RWPE1 (cell line): ENCODE measurements at regions not wholly inside any gene's neighbourhood (a gene's known extent, or its start where the extent isn't known, plus 50 kb on each side); places are given as distances from the start of the nearest gene placed in this dataset.
"Not testable (repeated sequence)": the region's sequence is repeated elsewhere in the genome, so short reads cannot be mapped to it uniquely, and the experiment has no call there.

Experiments
- CTCF ChIA-PET: fragments of 350-600 bp; sonication (Branson Sonifier 250); formaldehyde crosslinking; extraction: SDS; loops from one replicate; lab custom pipeline; 2021; lab: Yijun Ruan, JAX
- POLR2A ChIA-PET: fragments of 400-600 bp; formaldehyde crosslinking; extraction: SDS; loops from one replicate; lab custom pipeline; 2020; ENCODE audit warnings: antibody characterized with exemption; ENCODE audit not compliant: low non-redundant PET; lab: Yijun Ruan, JAX
- DNase-seq: peaks from one replicate; pipeline ENCODE4 v3.0.0; 2012; ENCODE audit warnings: low spot score
- H3K27ac ChIP-seq: fragments of 450-650 bp; 2 replicates; pipeline ENCODE4 v1.5.1; 2017
- CTCF ChIP-seq: fragments of 450-650 bp; conservative IDR thresholded peaks from 2 replicates; pipeline ENCODE4 v1.5.1; 2017; ENCODE audit warnings: low read depth, mild to moderate bottlenecking

- H3K27ac ChIP-seq: no peak overlapping the region
- TF ChIP-seq CTCF: no peak
- CTCF ChIA-PET: interaction anchor here (0.6 to 0.7 kb wide), 2 partner anchors 53 to 263 kb away, joined by 4 to 5 read pairs; no protein-coding TSS in a partner anchor
- POLR2A ChIA-PET: no interaction called here
- DNase-seq: no peak
Measured at GRCh38 chrX:131843987-131844386, 179.1 kb upstream of the STK26 start.

GRCh38 chrX:131845201-131845600 lies 177.9 kb upstream of the STK26 start:
- POLR2A ChIA-PET: no interaction called here
- no peak for TF ChIP-seq CTCF
- CTCF ChIA-PET: interaction anchor here (0.6 kb wide), 1 partner anchor 10 kb away, joined by 5 read pairs; no protein-coding TSS in a partner anchor
- no peak overlapping the region for H3K27ac ChIP-seq
- no peak for DNase-seq

- POLR2A ChIA-PET: no interaction called here
Measured at GRCh38 chrX:131845771-131846170, 177.3 kb upstream of the STK26 start.

GRCh38 chrX:131850964-131851363 lies 172.1 kb upstream of the STK26 start:
- CTCF ChIA-PET, POLR2A ChIA-PET, DNase-seq, H3K27ac ChIP-seq: not testable (repeated sequence)

More at GRCh38 chrX:131845771-131846170, 177.3 kb upstream of the STK26 start:
- no peak for DNase-seq
- no peak overlapping the region for H3K27ac ChIP-seq
- no peak for TF ChIP-seq CTCF
- CTCF ChIA-PET: interaction anchor here (0.6 kb wide), 1 partner anchor 126 kb away, joined by 3 read pairs; no protein-coding TSS in a partner anchor

- POLR2A ChIA-PET: no interaction called here
- CTCF ChIA-PET: no interaction called here
- DNase-seq: no peak
- no peak for TF ChIP-seq CTCF
- H3K27ac ChIP-seq: no peak overlapping the region
Measured at GRCh38 chrX:131853440-131853839, 169.7 kb upstream of the STK26 start.

- ChIA-PET POLR2A (no interaction called here), CTCF (interaction anchor here (0.6 to 0.9 kb wide), 8 partner anchors 10 to 778 kb away, joined by 3 to 5 read pairs (median 4); partner anchors contain the start of gene STK26)
- no peak for DNase-seq
Measured at GRCh38 chrX:131854581-131854980, 168.5 kb upstream of the STK26 start.

More at GRCh38 chrX:131854581-131854980, 168.5 kb upstream of the STK26 start:
- no peak overlapping the region for H3K27ac ChIP-seq
- TF ChIP-seq CTCF: no peak
